ENCODE measurements at regions not wholly inside any gene's neighbourhood (a gene's known extent, or its start where the extent isn't known, plus 50 kb on each side); places are given as distances from the start of the nearest gene placed in this dataset.

GRCh38 chr14:32263939-32264567 lies 61.0 kb upstream of the RNU6-8 start:
- Histone ChIP-seq H2AK5ac (ENCODE audit: low read depth, low read length) (no peak overlapping the region), H4K8ac (ENCODE audit: extremely low read depth, insufficient read depth, low read length) (no peak overlapping the region), H4K20me1 (replicated peaks in 1 of 2; ENCODE audit: control insufficient read depth in 1 of 2, insufficient read depth in 2 of 2, low read length in 2 of 2) (no peaks in the 10 kb centered on the region), H2AFZ (ENCODE audit: low read length) (no peak overlapping the region), H3K9ac (replicated peaks in 1 of 4; ENCODE audit: extremely low read depth in 1 of 4, low read depth in 3 of 4, low read length in 3 of 4) (no peak overlapping the region), H3K27me3 (replicated peaks in 1 of 4; ENCODE audit: control insufficient read depth in 3 of 4, extremely low read depth in 1 of 4, insufficient read depth in 3 of 4, low read length in 3 of 4) (no peaks in the 10 kb centered on the region), H3K56ac (replicated peaks; ENCODE audit: insufficient read length, low read depth, low read length) (no peak overlapping the region), H3K23ac (ENCODE audit: insufficient read length) (no peak overlapping the region), H3K4me3 (ENCODE audit: extremely low read depth in 1 of 4, insufficient read depth in 2 of 4, low read depth in 3 of 4, low read length in 4 of 4) (no peak overlapping the region), H3K4ac (replicated peaks; ENCODE audit: insufficient read length, low read depth, low read length) (no peak overlapping the region), H3K4me2 (ENCODE audit: insufficient read depth in 1 of 2, low read depth in 2 of 2, low read length in 2 of 2) (no peak overlapping the region), H2BK120ac (replicated peaks; ENCODE audit: low read depth, low read length) (no peak overlapping the region), H3K36me3 (ENCODE audit: control insufficient read depth in 2 of 4, insufficient read depth in 4 of 4, low read length in 3 of 4) (no peaks in the 10 kb centered on the region), H2BK20ac (ENCODE audit: low read length) (no peak overlapping the region), H3K79me1 (ENCODE audit: low read depth, low read length) (no peaks in the 10 kb centered on the region), H4K5ac (ENCODE audit: insufficient read length, low read depth, low read length) (no peak overlapping the region), H2BK5ac (ENCODE audit: low read depth, low read length) (no peak overlapping the region), H3K18ac (ENCODE audit: extremely low read depth, low read length) (no peak overlapping the region), H3K23me2 (ENCODE audit: low read depth, low read length) (no peaks in the 10 kb centered on the region), H2BK15ac (ENCODE audit: low read length) (no peak overlapping the region), H2BK12ac (ENCODE audit: low read depth, low read length) (no peak overlapping the region), H3K27ac (ENCODE audit: low read depth, low read length) (no peak overlapping the region), H3K14ac (ENCODE audit: insufficient read length) (no peak overlapping the region), H3K79me2 (ENCODE audit: control insufficient read depth in 1 of 2, insufficient read depth in 2 of 2, low read length in 2 of 2) (no peaks in the 10 kb centered on the region), H3K4me1 (replicated peaks in 1 of 4; ENCODE audit: control insufficient read depth in 3 of 4, insufficient read depth in 4 of 4, low read length in 3 of 4) (no peaks in the 10 kb centered on the region; a peak in 1 of 7 replicates), H3K9me3 (ENCODE audit: insufficient read depth in 2 of 2, low read depth in 1 of 2, low read length in 1 of 2) (peaks cover 5 to 7% of the 10 kb centered on the region in 2 experiments; a peak in 2 of 4 replicates), H4K91ac (replicated peaks; ENCODE audit: insufficient read length, low read length) (no peak overlapping the region)
- DNase-seq (ENCODE audit: low read depth in 1 of 2, low spot score in 2 of 2) (no peak), FAIRE-seq (no peak)
- WGBS, 2 experiments (ENCODE audit: extremely low coverage in 1 of 2, insufficient coverage in 1 of 2, insufficient read length in 1 of 2, insufficient replicate concordance in 2 of 2, low coverage in 1 of 2, low lambda C conversion rate in 2 of 2, missing lambda C conversion rate in 1 of 2): 41% methylated on average over 1 of the region's 1 CpG; no CpG with 5 or more reads in 1 of the 2 experiments
- POLR2A ChIA-PET (ENCODE audit: partially characterized antibody): no interaction called here
- no peak for TF ChIP-seq YY1 (IDR thresholded peaks at IDR 0.05; ENCODE audit: low read depth, low read length)
- no peak for TF ChIP-seq PHF8 (conservative IDR thresholded peaks at IDR 0.05; ENCODE audit: low read depth, low read length)
- no peak for TF ChIP-seq GTF2F1 (IDR thresholded peaks at IDR 0.05; ENCODE audit: borderline replicate concordance, low read depth, low read length)
- TF ChIP-seq CBX8 (IDR thresholded peaks at IDR 0.05; ENCODE audit: borderline replicate concordance, low read depth, low read length): no peak
- TF ChIP-seq SP2 (IDR thresholded peaks at IDR 0.05; ENCODE audit: low read length): no peak
- TF ChIP-seq POU5F1 (IDR thresholded peaks at IDR 0.05; ENCODE audit: low read depth, low read length): no peak
- TF ChIP-seq NANOG (IDR thresholded peaks at IDR 0.05; ENCODE audit: insufficient read depth, low read depth, low read length, poor library complexity, severe bottlenecking): no peak
- no peak for TF ChIP-seq SUZ12 (IDR thresholded peaks at IDR 0.05; ENCODE audit: low read length)
- no peak for TF ChIP-seq CEBPB (IDR thresholded peaks at IDR 0.05; ENCODE audit: low read depth, low read length)
- CTCF ChIA-PET (ENCODE audit: partially characterized antibody): interaction anchor here (0.6 to 3.0 kb wide), 4 partner anchors 10 to 738 kb away, joined by 3 to 11 read pairs (median 4); no protein-coding TSS in a partner anchor

Measured in H1 (cell line).